Mucosa of rectum (tissue), 2 donors: ENCODE measurements at regions not wholly inside any gene's neighbourhood (a gene's known extent, or its start where the extent isn't known, plus 50 kb on each side); places are given as distances from the start of the nearest gene placed in this dataset.

Source experiments
- H3K27ac ChIP-seq, 2 donors: one replicate each; pipeline ENCODE4 v1.7.0; 2013; ENCODE audit warnings: inconsistent platforms in 2 of 2, low read depth in 2 of 2, low read length in 2 of 2
- H3K27me3 ChIP-seq, 2 donors: one replicate each; pipeline ENCODE4 v1.7.0; 2013; ENCODE audit warnings: low read length in 2 of 2; ENCODE audit not compliant: control insufficient read depth in 2 of 2, insufficient read depth in 2 of 2
- H3K36me3 ChIP-seq, 2 donors: one replicate each; pipeline ENCODE4 v1.7.0; 2013; ENCODE audit warnings: low read length in 2 of 2; ENCODE audit not compliant: control insufficient read depth in 2 of 2, insufficient read depth in 2 of 2
- H3K4me1 ChIP-seq, 2 donors: one replicate each; pipeline ENCODE4 v1.7.0; 2013; ENCODE audit warnings: low read length in 2 of 2, mild to moderate bottlenecking in 1 of 2; ENCODE audit not compliant: control insufficient read depth in 2 of 2, insufficient read depth in 2 of 2
- H3K4me3 ChIP-seq, 2 donors: one replicate each; pipeline ENCODE4 v1.7.0; 2013; ENCODE audit warnings: low read length in 2 of 2
- H3K9ac ChIP-seq, 2 donors: one replicate each; pipeline ENCODE4 v1.7.0; 2013; ENCODE audit warnings: low read length in 2 of 2, low read depth in 1 of 2, mild to moderate bottlenecking in 1 of 2
- H3K9me3 ChIP-seq, 2 donors: one replicate each; pipeline ENCODE4 v1.7.0; 2013; ENCODE audit warnings: low read length in 2 of 2; ENCODE audit not compliant: control insufficient read depth in 2 of 2
- donor health status: healthy.
- donor health status: Normal muscosa, but diverticular disease.

GRCh38 chr20:40769677-40770285 is 80.7 kb upstream of the MAFB start:
- Histone ChIP-seq H3K9me3 (no peaks in the 10 kb centered on the region), H3K9ac (no peak overlapping the region), H3K36me3 (no peaks in the 10 kb centered on the region), H3K27me3 (no peaks in the 10 kb centered on the region), H3K27ac (no peak overlapping the region), H3K4me3 (no peak overlapping the region), H3K4me1 (no peaks in the 10 kb centered on the region)

DNA sequence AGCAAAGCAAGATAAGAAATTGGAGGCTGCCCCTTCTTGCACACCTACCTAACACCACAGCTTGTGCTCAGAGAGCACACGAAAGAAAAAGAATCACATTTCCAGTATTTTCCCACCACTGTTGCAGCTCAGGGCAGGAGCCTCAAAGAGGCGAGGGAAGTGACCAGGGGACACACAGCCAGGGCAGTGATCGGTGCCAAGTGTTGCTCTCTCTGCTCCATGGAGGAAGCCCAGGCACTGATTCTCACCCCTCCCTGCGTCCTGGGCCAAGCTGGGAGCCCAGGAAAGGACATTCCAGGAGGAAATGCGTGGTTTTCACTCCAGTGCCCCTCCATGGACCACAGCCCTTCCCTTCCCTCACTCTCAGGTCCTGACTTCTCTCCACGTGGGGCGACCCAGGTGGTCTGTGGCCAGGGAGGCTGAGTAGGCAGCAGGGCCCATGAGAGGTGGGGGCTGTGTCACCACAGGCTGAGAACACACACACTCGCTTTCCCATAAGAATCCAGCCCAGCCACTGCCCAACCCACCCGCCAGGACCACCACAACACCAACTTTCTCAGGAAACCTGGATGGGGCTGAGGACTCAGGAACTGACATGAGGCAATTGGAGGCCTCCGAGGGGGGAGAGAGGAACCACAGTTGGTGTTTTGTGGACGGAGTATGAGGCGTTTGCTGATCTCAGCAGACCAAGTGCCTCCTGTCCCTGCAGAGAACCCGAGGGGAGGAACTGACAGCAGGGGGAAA is 81.7 kb upstream of the MAFB start:
- no peak overlapping the region for H3K27ac ChIP-seq

GRCh38 chr20:40771308-40771610 is 82.2 kb upstream of the MAFB start:
- Histone ChIP-seq H3K27ac (no peak overlapping the region), H3K4me1 (no peaks in the 10 kb centered on the region), H3K27me3 (no peaks in the 10 kb centered on the region), H3K9ac (no peak overlapping the region), H3K4me3 (no peak overlapping the region), H3K9me3 (no peaks in the 10 kb centered on the region), H3K36me3 (no peaks in the 10 kb centered on the region)

More for the DNA sequence above, 81.7 kb upstream of the MAFB start:
- Histone ChIP-seq H3K4me3 (no peak overlapping the region), H3K36me3 (no peaks in the 10 kb centered on the region), H3K27me3 (no peaks in the 10 kb centered on the region), H3K4me1 (no peaks in the 10 kb centered on the region), H3K9me3 (no peaks in the 10 kb centered on the region), H3K9ac (no peak overlapping the region)

- Histone ChIP-seq H3K36me3 (no peaks in the 10 kb centered on the region), H3K27ac (no peak overlapping the region), H3K27me3 (no peaks in the 10 kb centered on the region), H3K4me3 (no peak overlapping the region), H3K9me3 (no peaks in the 10 kb centered on the region), H3K9ac (no peak overlapping the region), H3K4me1 (no peaks in the 10 kb centered on the region)
These were observed 82.9 kb upstream of the MAFB start for GRCh38 chr20:40771848-40772511.

DNA sequence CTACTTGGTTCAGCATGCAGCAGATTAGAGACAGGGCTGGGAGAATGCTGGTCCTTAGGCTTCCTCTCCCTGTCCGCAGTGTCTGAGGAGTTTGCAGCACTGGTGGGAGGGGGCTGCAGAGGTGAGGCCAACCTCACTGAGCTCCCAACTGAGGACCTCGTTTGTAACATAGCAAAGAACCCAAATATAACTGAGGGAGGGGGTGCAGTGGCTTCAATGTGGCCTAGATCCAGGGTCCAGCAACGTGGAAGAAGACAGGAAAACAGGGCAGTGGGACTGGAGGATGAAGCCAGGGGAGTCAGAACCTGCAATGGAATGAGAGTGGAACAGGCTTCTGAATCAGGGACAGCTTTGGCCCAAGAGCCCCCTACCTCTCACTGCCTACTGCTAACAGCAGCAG is 84.3 kb upstream of the MAFB start:
- Histone ChIP-seq H3K27ac (no peak overlapping the region), H3K36me3 (no peaks in the 10 kb centered on the region), H3K4me3 (no peak overlapping the region), H3K27me3 (no peaks in the 10 kb centered on the region), H3K9ac (no peak overlapping the region), H3K9me3 (no peaks in the 10 kb centered on the region), H3K4me1 (no peaks in the 10 kb centered on the region)

DNA sequence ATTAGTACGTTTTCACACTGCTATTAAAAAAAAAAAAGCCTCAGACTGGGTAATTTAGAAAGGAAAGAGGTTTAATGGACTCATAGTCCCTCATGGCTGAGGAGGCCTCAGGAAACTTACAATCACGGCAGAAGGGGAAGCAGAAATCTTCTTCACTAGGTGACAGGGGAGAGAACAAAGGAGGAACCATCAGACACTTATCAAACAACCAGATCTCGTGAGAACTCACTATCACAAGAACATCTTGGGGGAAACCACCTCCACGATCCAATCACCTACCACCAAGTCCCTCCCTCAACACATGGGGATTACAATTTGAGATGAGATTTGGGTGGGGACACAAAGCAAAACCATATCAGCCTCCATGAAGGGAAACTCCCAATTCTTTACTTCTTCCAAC is 85.2 kb upstream of the MAFB start:
- no peaks in the 10 kb centered on the region for H3K36me3 ChIP-seq
- H3K27me3 ChIP-seq = no peaks in the 10 kb centered on the region
- no peak overlapping the region for H3K27ac ChIP-seq
- no peak overlapping the region for H3K9ac ChIP-seq
- H3K9me3 ChIP-seq = no peaks in the 10 kb centered on the region
- no peak overlapping the region for H3K4me3 ChIP-seq
- no peaks in the 10 kb centered on the region for H3K4me1 ChIP-seq

- Histone ChIP-seq H3K4me3 (no peak overlapping the region), H3K36me3 (no peaks in the 10 kb centered on the region), H3K27ac (no peak overlapping the region), H3K9ac (no peak overlapping the region), H3K27me3 (no peaks in the 10 kb centered on the region), H3K4me1 (no peaks in the 10 kb centered on the region), H3K9me3 (no peaks in the 10 kb centered on the region)
These were observed 86.6 kb upstream of the MAFB start for GRCh38 chr20:40775561-40776146.

GRCh38 chr20:40776466-40777457 is 87.7 kb upstream of the MAFB start:
- no peak overlapping the region for H3K27ac ChIP-seq

DNA sequence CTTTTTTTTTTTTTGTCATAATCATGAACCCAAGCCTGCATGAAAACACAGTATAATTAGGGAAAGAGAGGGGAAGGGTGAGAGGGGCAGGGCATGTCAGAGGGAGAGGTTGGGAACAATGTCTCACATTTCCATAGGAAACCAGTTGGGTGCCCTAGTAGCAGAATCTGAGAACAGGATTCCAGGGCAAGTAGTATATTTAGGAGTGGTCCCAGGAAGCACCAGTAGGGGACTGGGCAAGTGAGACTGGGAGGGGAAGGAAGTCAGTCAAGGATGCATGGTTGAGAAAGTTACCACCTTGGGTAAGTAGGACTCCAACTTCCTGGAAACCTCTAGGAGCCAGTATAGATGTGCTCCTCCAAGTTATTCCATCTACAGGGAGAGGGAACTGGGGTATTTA is 88.6 kb upstream of the MAFB start:
- Histone ChIP-seq H3K9ac (no peak overlapping the region), H3K27ac (no peak overlapping the region), H3K4me3 (no peak overlapping the region), H3K36me3 (no peaks in the 10 kb centered on the region), H3K27me3 (no peaks in the 10 kb centered on the region), H3K4me1 (no peaks in the 10 kb centered on the region), H3K9me3 (no peaks in the 10 kb centered on the region)

More at GRCh38 chr20:40776466-40777457, 87.7 kb upstream of the MAFB start:
- Histone ChIP-seq H3K4me1 (no peaks in the 10 kb centered on the region), H3K4me3 (no peak overlapping the region), H3K9me3 (no peaks in the 10 kb centered on the region), H3K9ac (no peak overlapping the region), H3K36me3 (no peaks in the 10 kb centered on the region), H3K27me3 (no peaks in the 10 kb centered on the region)
